H1 (cell line): ENCODE measurements at regions not wholly inside any gene's neighbourhood (a gene's known extent, or its start where the extent isn't known, plus 50 kb on each side); places are given as distances from the start of the nearest gene placed in this dataset.

Source experiments
- ASH2L ChIP-seq: fragments of 200-600, 300-600 bp; sonication (generic); IDR thresholded peaks from one replicate; pipeline ENCODE4 v1.7.1; 2017; ENCODE audit warnings: low read length
- ATF2 ChIP-seq: IDR thresholded peaks from 2 replicates; pipeline ENCODE4 v1.6.1; 2012; ENCODE audit warnings: low read length, inconsistent platforms
- CEBPB ChIP-seq: IDR thresholded peaks from 2 replicates; pipeline ENCODE4 v1.6.1; 2012; ENCODE audit warnings: low read depth, low read length
- CTCF ChIP-seq, 3 experiments: IDR thresholded peaks; 1 replicate in 2 of 3; 2 replicates in 1 of 3; pipeline versions ENCODE4 v1.5.1 to v1.6.1; 2011; ENCODE audit warnings: low read length in 3 of 3, mild to moderate bottlenecking in 3 of 3, inconsistent platforms in 2 of 3, low read depth in 1 of 3, moderate library complexity in 1 of 3; ENCODE audit not compliant: insufficient read depth in 1 of 3; ENCODE audit errors: control extremely low read depth in 1 of 3
- POLR2A ChIP-seq, 2 experiments: IDR thresholded peaks; 1 replicate in 1 of 2; 2 replicates in 1 of 2; pipeline ENCODE4 v1.6.1; 2011; ENCODE audit warnings: low read depth in 2 of 2, low read length in 2 of 2, mild to moderate bottlenecking in 2 of 2; ENCODE audit errors: control extremely low read depth in 1 of 2
- RNF2 ChIP-seq: fragments of 200-900, 300-1000 bp; sonication (generic); IDR thresholded peaks from 2 replicates; pipeline ENCODE4 v1.7.1; 2016; ENCODE audit warnings: borderline replicate concordance, low read depth, mild to moderate bottlenecking, antibody characterized with exemption, low read length; ENCODE audit not compliant: poor library complexity, severe bottlenecking; ENCODE audit errors: missing control alignments
- SP1 ChIP-seq: IDR thresholded peaks from 2 replicates; pipeline ENCODE4 v1.6.1; 2011; ENCODE audit warnings: low read depth, low read length
- TAF1 ChIP-seq: IDR thresholded peaks from 2 replicates; pipeline ENCODE4 v1.6.1; 2011; ENCODE audit warnings: mild to moderate bottlenecking, low read depth, low read length
- TEAD4 ChIP-seq: IDR thresholded peaks from 2 replicates; pipeline ENCODE4 v1.6.1; 2012; ENCODE audit warnings: low read depth, low read length, inconsistent platforms, mixed read lengths

GRCh38 chrX:5708251-5708650, 520.4 kb downstream of the NLGN4X start:
- TF ChIP-seq TAF1 (no peak), POLR2A (IDR thresholded peaks at IDR 0.05; ENCODE audit: control extremely low read depth in 1 of 2, low read depth in 2 of 2, low read length in 2 of 2) (no peak), CTCF (IDR thresholded peaks at IDR 0.05; ENCODE audit: control extremely low read depth in 1 of 3, insufficient read depth in 1 of 3, low read depth in 1 of 3, low read length in 3 of 3) (no peak), CEBPB (no peak), SP1 (no peak), ASH2L (no peak), RNF2 (no peak), TEAD4 (no peak), ATF2 (no peak)
